LHCN-M2 (cell line): ENCODE measurements at regions not wholly inside any gene's neighbourhood (a gene's known extent, or its start where the extent isn't known, plus 50 kb on each side); places are given as distances from the start of the nearest gene placed in this dataset.

ENCODE experiments used
- DNase-seq: peaks from one replicate; pipeline ENCODE4 v3.0.0-alpha.2; 2012; ENCODE audit warnings: low read depth

- DNase-seq: no peak
Observed at GRCh38 chr5:158483281-158483860, 616.3 kb downstream of the EBF1 start.

GRCh38 chr5:158482125-158482524, 617.6 kb downstream of the EBF1 start:
- no peak for DNase-seq

- DNase-seq: no peak
Observed at GRCh38 chr5:158478139-158478538, 619.2 kb upstream of the CLINT1 start.

GRCh38 chr5:158477214-158477613, 618.3 kb upstream of the CLINT1 start:
- DNase-seq: no peak

- no peak for DNase-seq
Observed at GRCh38 chr5:158473016-158473635, 614.2 kb upstream of the CLINT1 start.

GRCh38 chr5:158471535-158471924, 612.6 kb upstream of the CLINT1 start:
- DNase-seq: no peak

GRCh38 chr5:158470764-158471534, 612.0 kb upstream of the CLINT1 start:
- no peak for DNase-seq

- DNase-seq: no peak
Observed at GRCh38 chr5:158468444-158468843, 609.5 kb upstream of the CLINT1 start.

- no peak for DNase-seq
Observed at GRCh38 chr5:158466191-158466590, 607.2 kb upstream of the CLINT1 start.

- no peak for DNase-seq
Observed at GRCh38 chr5:158465086-158465972, 606.4 kb upstream of the CLINT1 start.

- DNase-seq: peak; percentile 86
Observed at GRCh38 chr5:158464383-158464782, 605.4 kb upstream of the CLINT1 start.

- peak; percentile 21 for DNase-seq
Observed at GRCh38 chr5:158463938-158464337, 605.0 kb upstream of the CLINT1 start.

GRCh38 chr5:158463188-158463587, 604.2 kb upstream of the CLINT1 start:
- peak; percentile 35 for DNase-seq

- DNase-seq: no peak
Observed at GRCh38 chr5:158462349-158463114, 603.6 kb upstream of the CLINT1 start.

- no peak for DNase-seq
Observed at GRCh38 chr5:158461240-158461854, 602.4 kb upstream of the CLINT1 start.

- no peak for DNase-seq
Observed at GRCh38 chr5:158458086-158458485, 599.1 kb upstream of the CLINT1 start.

- DNase-seq: peak; percentile 94
Observed at GRCh38 chr5:158456756-158457155, 597.8 kb upstream of the CLINT1 start.

- DNase-seq: no peak
Observed at GRCh38 chr5:158456241-158456640, 597.3 kb upstream of the CLINT1 start.

GRCh38 chr5:158451993-158452672, 593.2 kb upstream of the CLINT1 start:
- no peak for DNase-seq
